GM18511 (cell line): ENCODE measurements at regions not wholly inside any gene's neighbourhood (a gene's known extent, or its start where the extent isn't known, plus 50 kb on each side); places are given as distances from the start of the nearest gene placed in this dataset.
A peak's percentile ranks its signal among the peaks of the same experiment; 100 is the strongest.

Experiments
- ATAC-seq: cut with Tn5 transposase; IDR thresholded peaks from one replicate; pipeline ENCODE4 v1.9.1; 2021; ENCODE audit warnings: mild to moderate bottlenecking, moderate library complexity; ENCODE audit not compliant: unreplicated experiment

DNA sequence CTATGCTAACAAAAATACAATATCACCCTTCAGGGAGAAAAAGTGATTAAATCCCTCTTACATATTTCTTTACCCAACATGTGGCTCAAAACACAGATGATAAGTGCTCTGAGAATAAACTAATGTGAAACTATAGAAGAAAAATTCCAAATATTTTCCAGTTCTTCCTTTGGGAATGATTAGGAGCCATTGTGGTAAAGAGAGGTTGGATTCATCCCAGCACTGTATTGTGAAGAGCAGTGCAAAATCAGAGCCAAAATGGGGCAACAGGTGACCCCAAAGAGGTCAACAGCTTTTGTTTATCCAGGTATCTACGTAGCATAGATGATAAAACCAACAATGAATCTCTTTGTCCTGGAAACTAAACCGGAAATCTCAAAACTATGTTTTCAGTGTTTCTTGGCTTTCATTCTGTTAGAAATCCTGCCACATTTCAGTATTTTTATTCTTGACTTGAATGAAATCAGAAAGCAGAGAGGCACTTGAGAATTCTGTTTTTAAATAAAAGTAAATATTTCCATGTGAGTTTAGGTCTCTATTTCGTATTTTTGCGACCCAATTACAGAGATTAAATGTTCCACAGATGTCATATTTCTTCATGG lies 120.4 kb upstream of the FST start:
- ATAC-seq = no peak

DNA sequence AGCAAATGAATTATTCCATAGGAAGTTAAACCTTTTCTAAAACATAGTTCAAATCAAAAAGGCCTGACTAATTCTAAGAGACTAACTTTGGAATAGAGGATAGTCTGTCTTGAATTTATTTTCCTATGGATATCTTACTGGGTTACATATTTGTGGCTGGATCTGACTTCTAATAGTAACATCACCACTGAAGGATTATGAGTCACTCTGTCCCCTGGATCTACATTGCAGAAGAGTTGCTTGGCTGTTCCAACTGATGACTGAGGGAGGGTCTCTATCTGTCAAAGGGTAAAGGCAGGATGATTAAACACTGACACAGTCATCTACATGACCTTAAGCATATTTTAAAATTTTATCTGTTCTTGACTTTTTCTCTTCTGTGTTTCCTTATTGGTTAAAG lies 119.6 kb upstream of the FST start:
- no peak for ATAC-seq

DNA sequence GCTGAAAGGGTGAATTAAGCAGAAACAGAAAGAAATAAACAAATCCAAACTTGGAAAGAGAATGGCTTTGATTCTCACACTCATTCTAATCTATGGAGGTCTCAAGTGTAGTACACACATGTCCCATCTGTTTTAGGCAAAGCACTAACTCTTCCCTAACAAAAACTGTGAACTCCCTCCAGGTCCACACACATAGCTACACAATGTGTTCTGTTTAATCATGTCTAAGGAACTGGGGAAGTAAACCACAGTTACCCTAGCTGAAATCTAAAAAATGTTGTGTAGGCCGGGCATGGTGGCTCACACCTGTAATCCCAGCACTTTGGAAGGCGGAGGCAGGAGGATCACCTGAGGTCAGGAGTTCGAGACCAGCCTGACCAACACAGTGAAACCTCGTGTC lies 118.7 kb upstream of the FST start:
- no peak for ATAC-seq

DNA sequence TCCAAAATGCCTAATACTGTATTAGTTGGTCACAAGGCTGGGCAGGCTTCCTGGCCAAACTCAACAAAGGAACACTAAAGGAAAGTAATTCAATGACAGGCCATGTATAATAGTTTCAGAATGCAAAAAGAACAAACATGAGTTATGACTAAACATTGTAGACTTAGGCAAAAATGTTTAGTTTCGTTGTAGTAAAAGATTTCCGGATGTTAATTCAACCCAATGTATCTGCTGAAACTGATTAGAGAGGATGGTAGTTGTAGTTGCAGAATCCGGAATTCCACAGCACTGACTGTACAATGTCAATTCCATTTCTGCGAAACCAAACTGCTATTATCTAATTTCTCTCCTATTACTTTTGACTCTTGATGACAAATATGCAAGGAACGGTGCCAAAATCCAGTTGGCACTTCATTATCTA lies 117.9 kb upstream of the FST start:
- no peak for ATAC-seq

DNA sequence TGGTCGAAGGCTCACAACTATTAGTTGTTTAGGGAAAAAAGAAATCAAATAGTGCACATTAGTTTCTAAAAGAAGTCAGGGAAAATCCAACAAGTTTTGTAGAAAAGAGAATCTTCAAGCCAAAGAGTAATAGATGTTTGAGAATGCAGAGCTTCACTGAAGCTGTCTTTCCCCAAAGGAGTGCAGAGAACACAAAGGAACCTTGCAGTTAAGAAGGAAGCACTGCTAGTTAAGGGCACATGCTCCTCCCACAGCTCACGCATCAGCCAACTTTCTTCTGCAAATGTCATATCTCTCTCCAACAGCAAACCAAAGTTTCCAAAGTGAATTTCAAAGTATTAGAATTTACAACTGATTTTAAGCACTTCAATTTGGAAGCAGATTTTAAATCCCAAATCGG lies 116.4 kb upstream of the FST start:
- no peak for ATAC-seq

DNA sequence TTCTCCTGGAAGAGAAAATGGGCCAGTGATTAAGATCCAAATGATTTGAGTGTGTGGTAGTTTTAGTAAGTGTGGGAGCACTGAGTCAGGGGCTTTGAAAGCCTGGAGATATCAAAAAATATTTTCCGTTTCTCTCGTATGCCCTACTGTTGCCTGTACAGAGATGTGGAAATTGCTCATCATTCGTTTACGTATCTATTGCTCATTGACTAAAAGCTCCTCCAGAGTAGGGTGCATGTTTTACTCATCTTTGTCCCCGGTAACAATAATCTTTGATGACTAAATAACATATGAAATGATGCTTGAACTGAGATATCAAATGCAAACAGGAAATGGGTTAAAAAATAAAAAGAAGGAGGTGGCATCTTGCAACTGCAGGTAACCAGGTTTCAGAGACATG lies 114.2 kb upstream of the FST start:
- no peak for ATAC-seq

DNA sequence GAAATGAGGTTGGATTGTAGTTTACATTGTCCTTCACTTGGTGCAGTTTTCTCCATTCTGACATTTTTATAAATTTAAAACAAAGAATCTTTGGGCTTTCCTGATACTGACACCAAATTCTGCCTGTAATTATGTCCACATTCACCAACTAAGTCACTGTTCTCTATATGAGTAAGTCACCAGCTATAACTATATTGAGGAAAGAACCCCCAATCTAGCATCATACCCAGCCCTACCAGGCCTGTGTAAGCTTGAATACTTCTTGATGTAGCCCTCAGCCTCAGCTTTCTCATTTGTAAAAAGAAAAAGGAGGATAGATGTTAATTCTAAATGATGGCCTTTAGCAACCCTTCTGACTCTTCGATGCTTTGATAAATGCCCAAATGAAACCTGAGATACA lies 112.7 kb upstream of the FST start:
- no peak for ATAC-seq

DNA sequence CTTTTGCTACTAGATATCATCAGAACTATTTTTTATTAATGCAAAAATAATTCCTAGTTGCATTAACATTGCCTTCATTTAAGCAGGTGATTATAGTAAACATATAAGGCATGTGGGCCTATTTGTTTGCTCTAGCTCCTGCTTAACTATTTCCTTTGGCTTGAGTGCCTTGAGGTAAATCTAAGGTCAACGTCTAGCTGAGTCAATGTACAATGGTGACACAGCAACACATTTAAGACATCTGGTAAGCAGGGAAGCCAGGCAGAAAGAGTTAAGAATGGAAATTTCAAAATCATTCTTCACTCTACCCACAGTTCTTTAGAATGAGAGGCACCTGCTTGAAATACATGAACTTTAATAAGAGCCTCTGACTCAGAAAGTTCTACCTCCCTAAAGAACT lies 111.9 kb upstream of the FST start:
- no peak for ATAC-seq

DNA sequence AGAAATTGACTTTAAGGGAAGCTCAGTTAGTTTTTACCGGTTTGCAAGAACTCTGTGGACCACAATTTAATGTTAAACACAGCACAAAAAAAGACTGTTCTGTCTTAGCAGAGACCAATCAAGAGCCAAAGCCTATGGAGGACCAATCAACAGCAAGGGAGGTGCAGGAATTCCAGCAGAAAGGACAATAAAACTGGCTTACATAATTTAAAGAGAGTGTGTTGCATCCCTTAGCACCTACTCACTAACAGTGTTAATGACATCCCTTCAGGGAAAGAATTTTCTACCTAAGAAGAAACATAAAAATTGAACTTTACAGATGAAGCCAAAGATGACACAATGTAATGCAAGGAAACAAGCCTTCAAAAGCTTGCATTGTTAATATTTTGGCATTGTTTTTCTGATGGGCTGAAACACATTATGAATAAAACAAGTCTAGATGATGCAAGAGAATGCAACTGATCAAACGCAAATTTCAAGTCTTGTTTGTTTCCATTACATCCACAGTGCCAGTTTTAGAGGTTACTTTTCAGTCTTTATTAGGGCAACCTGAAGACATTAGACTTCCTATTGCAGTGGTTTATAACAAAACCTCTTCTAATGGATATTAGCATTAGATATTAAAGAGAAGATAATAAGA lies 111.3 kb upstream of the FST start:
- ATAC-seq = no peak

DNA sequence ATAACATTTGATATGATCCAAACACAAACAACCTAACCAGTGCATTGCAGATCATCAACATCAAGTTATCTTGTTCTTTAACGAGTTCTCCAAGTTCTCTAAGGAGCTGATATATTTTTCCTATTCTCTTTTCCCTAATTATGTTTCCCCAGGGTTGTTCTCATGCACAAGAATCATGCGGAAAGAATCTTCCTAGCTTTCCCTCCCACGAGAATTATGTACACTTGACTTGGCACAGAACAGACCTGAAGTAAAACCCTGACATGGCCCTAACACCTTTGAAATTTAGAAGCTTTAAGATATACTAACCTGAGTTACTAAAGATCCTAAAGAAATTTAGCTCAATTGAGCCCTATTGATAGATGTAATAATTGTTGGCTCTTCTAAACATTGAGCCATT lies 110.7 kb upstream of the FST start:
- ATAC-seq = no peak

DNA sequence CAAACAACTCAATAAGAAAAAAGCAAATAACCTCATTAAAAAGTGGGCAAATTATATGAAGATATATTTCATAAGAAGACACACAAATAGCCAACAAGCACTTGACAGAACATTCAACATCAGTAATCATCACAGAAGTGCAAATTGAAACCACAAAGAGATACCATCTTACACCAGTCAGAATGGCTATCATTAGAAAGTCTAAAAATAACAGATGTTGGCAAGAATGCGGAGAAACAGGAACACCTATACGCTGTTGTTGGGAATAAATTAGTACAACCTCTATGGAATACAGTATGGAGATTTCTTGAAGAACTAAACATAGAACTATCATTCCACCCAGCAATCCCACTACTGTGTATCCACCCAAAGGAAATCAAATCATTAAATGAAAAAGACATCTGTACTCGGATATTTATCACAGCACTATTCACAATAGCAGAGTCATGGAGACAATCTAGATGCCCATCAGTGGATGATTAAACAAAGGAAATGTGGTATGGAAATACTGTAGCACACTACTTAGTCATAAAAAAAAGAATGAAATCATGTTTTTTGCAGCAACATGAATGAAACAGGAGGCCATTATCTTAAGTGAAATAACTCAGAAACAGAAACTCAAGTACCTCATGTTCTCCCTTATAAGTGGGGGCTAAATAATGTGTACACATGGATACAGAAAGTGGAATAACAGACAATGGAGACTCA lies 106.8 kb upstream of the FST start:
- ATAC-seq = no peak

DNA sequence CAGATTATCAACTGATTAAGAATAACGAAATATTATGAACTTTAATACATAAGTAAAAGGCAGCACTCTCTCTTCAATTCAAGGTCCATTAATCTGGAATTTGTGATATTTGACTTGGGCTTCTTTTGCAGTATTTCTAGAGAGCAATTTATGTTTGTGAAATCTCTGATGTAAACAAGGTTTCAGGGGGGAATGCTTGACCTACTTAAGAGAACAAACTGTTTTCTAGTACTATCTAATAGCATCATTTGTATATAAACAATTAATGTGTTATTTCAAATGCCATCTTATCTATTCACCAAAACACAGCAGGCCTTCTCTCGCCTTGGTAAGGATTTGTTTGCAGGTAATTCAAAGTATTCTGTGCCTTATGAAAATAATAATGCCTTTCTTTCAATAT lies 103.6 kb upstream of the FST start:
- no peak for ATAC-seq

DNA sequence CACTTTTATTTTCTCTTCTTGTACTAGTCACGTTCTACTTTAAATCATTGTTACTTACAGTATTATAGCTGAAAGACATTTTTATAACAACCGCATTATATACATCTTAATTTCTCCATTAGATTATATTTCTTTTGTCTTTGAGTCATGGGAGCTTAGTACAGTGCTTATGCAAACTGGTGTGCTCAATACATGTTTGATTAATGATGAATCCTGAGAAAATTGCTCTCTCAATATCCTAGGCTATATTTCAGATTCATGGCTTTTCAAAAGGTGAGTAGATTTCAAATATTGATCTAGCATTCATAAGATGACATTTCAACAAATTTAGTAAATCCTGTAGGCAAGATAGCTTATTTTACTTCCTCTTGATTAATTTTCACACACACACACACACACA lies 102.2 kb upstream of the FST start:
- ATAC-seq = no peak

DNA sequence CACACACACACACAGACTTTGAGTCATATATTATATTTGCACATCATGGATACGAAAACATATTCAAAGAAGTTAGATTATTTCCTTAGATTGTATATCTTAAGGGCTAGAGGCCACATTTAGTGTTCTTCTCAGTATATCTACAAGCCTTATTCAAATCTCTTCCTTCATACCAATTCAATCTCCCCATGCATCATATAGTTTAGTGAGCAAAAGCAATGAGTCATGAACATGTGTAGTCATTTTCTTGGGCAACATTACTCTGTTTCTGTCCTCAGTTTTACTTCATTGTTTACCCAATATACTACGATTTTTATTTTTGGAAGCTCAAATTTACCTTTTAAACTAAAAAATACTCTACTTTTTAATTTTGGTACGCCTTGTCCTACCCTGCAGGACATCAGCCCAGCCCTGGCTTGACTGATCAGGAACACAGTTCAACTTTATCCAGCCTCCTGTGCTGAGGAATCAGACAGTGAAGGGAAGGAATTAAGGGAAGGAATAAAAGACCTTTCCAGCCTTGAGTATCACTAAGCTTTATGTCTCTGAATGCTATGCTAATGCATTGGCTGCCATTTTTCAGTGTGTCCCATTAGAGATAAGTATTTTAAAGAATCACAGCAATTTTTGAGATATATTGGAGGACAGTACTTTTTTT lies 101.7 kb upstream of the FST start:
- ATAC-seq = no peak

DNA sequence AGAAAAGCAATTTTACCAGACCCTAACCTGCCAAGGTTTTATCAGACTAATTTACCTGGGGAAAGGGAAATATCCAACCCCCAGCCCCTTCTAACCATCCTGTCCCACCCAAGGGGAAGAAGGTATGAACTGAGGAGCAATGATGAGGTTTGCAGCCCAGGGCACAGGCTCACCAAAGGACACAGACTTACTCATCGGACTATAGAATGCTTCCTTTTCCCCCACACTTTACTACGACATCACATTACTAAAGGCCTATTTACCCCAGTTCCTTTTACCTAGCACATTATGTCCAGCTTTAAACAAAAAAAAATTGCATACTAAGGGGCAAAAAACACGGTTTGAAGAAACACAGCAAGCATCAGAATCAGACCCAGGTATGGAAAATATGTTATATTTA lies 94.1 kb upstream of the FST start:
- ATAC-seq = no peak

DNA sequence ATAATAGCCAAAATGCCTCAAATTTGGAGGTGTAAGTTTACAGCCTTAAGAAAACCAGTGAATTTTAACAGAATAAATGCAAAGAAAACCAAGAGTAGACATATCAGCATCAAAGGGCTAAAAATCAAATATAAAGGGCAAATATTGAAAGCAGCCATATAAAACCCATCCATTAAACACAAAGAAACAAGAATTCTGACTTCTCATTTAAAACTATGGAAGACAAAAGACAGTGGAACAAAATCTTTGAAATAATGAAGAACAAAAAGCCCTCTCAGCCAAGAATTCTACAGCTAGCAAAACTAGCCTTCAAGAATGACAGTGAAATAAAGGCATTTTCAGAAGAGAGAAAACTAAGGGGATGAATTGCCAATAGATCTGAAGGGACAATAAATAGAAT lies 91.3 kb upstream of the FST start:
- no peak for ATAC-seq

DNA sequence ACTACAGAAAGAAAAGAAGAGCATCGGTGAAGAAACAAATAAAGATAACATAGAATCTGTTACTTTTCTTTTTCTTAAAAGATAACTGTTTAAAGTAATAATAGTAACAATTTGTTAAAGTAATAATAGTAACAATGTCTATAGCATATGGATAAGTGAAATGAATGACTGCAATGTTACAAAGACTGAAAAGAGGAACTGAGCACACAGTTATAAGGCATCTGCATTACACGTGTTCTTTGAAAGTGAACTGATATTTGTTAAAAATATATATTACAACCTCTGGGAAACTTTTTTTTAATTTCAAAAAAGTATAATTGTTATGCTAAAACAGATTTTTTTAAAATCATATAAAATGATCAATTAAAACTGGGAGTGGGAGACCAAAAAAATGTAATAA lies 88.4 kb upstream of the FST start:
- peak; percentile 63 for ATAC-seq

DNA sequence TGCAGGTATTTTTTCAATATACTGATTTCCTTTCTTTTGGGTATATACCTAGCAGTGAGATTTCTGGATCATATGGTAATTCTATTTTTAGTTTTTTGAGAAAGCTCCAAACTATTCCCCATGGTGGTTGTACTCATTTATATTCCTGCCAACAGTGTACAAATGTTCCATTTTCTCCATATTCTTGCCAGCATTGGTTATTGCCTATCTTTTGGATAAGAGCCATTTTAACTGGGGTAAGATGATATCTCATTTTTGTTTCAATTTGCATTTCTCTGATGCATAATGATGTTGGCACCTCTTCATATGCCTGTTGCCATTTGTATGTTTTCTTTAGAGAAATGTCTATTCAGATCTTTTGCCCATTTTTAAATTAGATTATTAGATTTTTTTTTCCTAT lies 85.6 kb upstream of the FST start:
- ATAC-seq = no peak

DNA sequence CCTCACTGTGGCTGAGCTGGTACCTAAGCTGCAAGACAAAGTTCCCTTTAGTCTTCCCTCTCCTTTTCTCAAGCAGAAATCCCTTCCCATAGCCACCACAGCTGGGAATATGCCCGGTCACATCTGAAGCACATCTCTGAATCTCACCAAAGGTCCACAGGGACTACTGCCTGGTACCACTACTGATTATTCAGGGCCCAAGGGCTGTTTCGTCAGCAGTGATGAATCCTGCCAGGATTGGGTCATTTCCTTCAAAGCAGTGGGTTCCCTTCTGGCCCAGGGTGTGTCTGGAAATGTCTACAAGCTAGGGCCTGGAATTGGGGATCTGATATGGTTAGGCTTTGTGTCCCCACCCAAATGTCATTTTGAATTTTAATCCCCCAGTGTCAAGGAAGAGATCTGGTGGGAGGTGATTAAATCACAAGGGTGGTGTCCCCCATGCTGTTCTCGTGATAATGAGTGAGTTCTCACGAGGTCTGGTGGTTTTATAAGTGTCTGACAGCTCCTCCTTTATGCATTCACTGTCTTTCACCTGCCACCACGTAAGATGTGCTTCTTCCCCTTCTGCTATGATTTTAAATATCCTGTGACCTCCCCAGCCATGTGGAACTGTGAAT lies 83.2 kb upstream of the FST start:
- ATAC-seq = no peak

DNA sequence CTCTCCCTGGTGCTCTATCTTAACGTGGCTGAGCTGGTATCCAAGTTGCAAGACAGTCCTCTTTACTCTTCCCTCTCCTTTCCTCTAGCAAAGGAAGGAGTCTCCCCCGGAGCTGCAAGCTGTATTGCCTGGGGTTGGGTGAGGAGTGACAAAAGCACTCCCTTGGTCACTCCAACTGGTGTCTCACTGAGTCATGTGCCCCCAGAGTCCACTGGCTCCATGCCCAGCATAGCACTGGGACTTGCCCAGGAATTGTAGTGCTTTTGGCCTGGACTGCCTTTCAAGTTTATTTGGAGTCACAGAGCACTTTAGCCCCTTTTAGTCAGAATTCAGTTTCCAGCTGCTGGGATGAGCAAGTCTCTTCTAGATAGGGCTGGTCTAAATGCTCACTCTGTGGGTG lies 82.6 kb upstream of the FST start:
- no peak for ATAC-seq

DNA sequence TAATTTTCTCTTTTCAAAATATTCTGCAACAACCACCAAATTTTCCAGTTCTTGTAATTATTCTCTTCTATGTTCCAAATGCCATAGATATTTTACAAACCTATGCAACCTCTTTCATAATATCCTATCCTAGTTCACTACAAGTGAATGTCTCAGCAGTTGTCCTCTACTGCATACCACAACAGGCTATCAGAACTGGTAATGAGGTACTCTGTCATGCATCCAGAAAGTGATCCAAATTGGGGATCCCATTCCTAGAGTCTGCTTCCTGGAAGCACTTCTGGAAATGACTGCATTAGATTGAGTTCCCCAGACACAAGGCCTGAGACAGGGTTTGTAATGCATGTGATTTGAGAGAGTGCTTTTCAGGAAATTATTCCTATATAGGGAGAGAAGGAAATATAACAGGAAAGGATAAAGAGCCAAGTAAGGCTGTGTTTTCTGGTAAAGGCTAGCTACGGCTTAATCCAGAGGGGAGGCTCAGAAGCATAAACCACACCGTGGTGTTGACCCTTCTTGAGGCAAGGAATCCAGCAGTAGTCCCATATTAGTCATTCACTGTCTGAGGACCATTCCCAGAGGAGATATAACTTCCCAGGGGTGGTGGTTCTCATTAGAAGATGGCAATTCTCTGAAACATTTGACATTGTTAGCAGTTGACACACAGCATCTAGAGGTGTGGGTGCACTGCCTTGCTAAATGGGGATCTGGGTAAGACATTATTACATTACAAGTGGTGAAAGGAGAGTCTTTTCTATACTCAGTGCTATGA lies 80.3 kb upstream of the FST start:
- ATAC-seq = no peak
